Prostate gland (tissue), 2 donors: ENCODE measurements at regions not wholly inside any gene's neighbourhood (a gene's known extent, or its start where the extent isn't known, plus 50 kb on each side); places are given as distances from the start of the nearest gene placed in this dataset.

ENCODE experiments used
- CTCF ChIP-seq, 4 experiments: fragments of 200-600 bp in 2 of 4; fragments of 450-650 bp in 2 of 4; sonication (generic) in 2 of 4; IDR thresholded peaks; 1 replicate in 3 of 4; 2 replicates in 1 of 4; pipeline ENCODE4 v1.5.1; 2016 to 2019; ENCODE audit warnings: antibody characterized with exemption in 4 of 4, mild to moderate bottlenecking in 2 of 4, moderate library complexity in 2 of 4
- POLR2A ChIP-seq: fragments of 450-650 bp; IDR thresholded peaks from one replicate; pipeline ENCODE4 v1.6.1; 2016; ENCODE audit warnings: antibody characterized with exemption, mild to moderate bottlenecking
- POLR2AphosphoS5 ChIP-seq: sonication (generic); formaldehyde crosslinking; IDR thresholded peaks from one replicate; pipeline ENCODE4 v1.6.1; 2017; ENCODE audit warnings: antibody characterized with exemption

- TF ChIP-seq POLR2A (no peak), CTCF (IDR thresholded peaks at IDR 0.05) (no peak), POLR2AphosphoS5 (no peak)
Measured at GRCh38 chr6:63121166-63121565, 90.1 kb upstream of the FKBP1C start.
